ENCODE measurements at regions not wholly inside any gene's neighbourhood (a gene's known extent, or its start where the extent isn't known, plus 50 kb on each side); places are given as distances from the start of the nearest gene placed in this dataset.

- H3K4me2 ChIP-seq (ENCODE audit: insufficient read depth, insufficient read length, low read length), result no peak overlapping the region
- H2BK20ac ChIP-seq (ENCODE audit: low read depth, low read length, poor library complexity, severe bottlenecking), result no peak overlapping the region
- DNase-seq, result no peak
- H2BK5ac ChIP-seq (ENCODE audit: insufficient read length, low read length), result no peak overlapping the region
- no peak overlapping the region for H3K56ac ChIP-seq (ENCODE audit: insufficient read length, low read depth, low read length)
- H2AFZ ChIP-seq (ENCODE audit: low read length), result no peak overlapping the region
- Mint-ChIP-seq H3K4me1 (no peaks in the 10 kb centered on the region), H3K27ac (no peak overlapping the region), H3K4me3 (no peak overlapping the region), H3K27me3 (ENCODE audit: low read depth) (no peaks in the 10 kb centered on the region), H3K36me3 (ENCODE audit: insufficient read depth in 1 of 3, low read depth in 3 of 3) (peaks cover 0 to 4% (median 2%) of the 10 kb centered on the region in 3 experiments; a peak in 2 of 7 replicates), H3K9me3 (peaks cover 4 to 5% of the 10 kb centered on the region in 2 experiments; a peak in 3 of 5 replicates)
- H2BK12ac ChIP-seq (ENCODE audit: insufficient read length, low read depth, low read length), result no peak overlapping the region
- no peaks in the 10 kb centered on the region for H3K23me2 ChIP-seq (ENCODE audit: insufficient read length, low read depth, low read length, poor library complexity, severe bottlenecking)
- no peaks in the 10 kb centered on the region for H4K20me1 ChIP-seq (ENCODE audit: control insufficient read depth, insufficient read depth, insufficient read length)
- no peak overlapping the region for H3K9ac ChIP-seq (ENCODE audit: extremely low read depth, insufficient read length, low read length)
- H3K27ac ChIP-seq (ENCODE audit: insufficient read length, low read depth, low read length), result no peak overlapping the region
- H2AK5ac ChIP-seq (ENCODE audit: insufficient read length, low read length), result no peak overlapping the region
- H3K4ac ChIP-seq (ENCODE audit: low read depth, low read length), result no peak overlapping the region
- no peaks in the 10 kb centered on the region for H3K27me3 ChIP-seq (ENCODE audit: insufficient read depth, low read length)
- no peak overlapping the region for H3K23ac ChIP-seq (ENCODE audit: insufficient read length, low read depth, low read length)
- H4K8ac ChIP-seq (replicated peaks; ENCODE audit: insufficient read length, low read depth, low read length), result no peak overlapping the region
- no peak overlapping the region for H2BK15ac ChIP-seq (ENCODE audit: low read depth, low read length)
- H3K14ac ChIP-seq (ENCODE audit: insufficient read depth, low read length), result no peak overlapping the region
- H3K79me2 ChIP-seq (ENCODE audit: insufficient read depth, low read length), result no peaks in the 10 kb centered on the region
- no peaks in the 10 kb centered on the region for H3K4me1 ChIP-seq (ENCODE audit: insufficient read depth, low read length)
- H3K18ac ChIP-seq (ENCODE audit: insufficient read length, low read depth, low read length), result no peak overlapping the region
- no peak overlapping the region for H3T11ph ChIP-seq (ENCODE audit: low read length)
- H4K91ac ChIP-seq (ENCODE audit: insufficient read length, low read depth, low read length), result no peak overlapping the region
- H3K9me3 ChIP-seq (ENCODE audit: control insufficient read depth, low read depth, low read length), result no peaks in the 10 kb centered on the region
- WGBS (ENCODE audit: extremely low coverage, insufficient read length, low lambda C conversion rate), result no CpG with 5 or more reads among the region's 5 CpGs
- no peak overlapping the region for H4K5ac ChIP-seq (ENCODE audit: insufficient read length, low read depth, low read length)
- no peak overlapping the region for H2BK120ac ChIP-seq (ENCODE audit: low read depth, low read length, poor library complexity, severe bottlenecking)
- no peak for TF ChIP-seq CTCF (conservative IDR thresholded peaks at IDR 0.05)
- H3K79me1 ChIP-seq (ENCODE audit: insufficient read depth, low read depth, low read length, poor library complexity, severe bottlenecking), result no peaks in the 10 kb centered on the region
Observed at GRCh38 chr18:67433971-67434370, 82.5 kb downstream of the DSEL start.
